Mucosa of descending colon (tissue), 3 donors: ENCODE measurements at regions not wholly inside any gene's neighbourhood (a gene's known extent, or its start where the extent isn't known, plus 50 kb on each side); places are given as distances from the start of the nearest gene placed in this dataset.

Experiments
- ATAC-seq: fragments of 200-7000 bp; cut with Tn5 transposase; one replicate; pipeline ENCODE4 v1.9.1; 2020; ENCODE audit warnings: mild to moderate bottlenecking, moderate library complexity
- DNase-seq, 3 donors: peaks; one replicate each; pipeline ENCODE4 v3.0.0-alpha.2; 2020
- H3K36me3 ChIP-seq: fragments of 200-600 bp; one replicate; pipeline ENCODE4 v1.8.0; 2021; ENCODE audit warnings: low read depth, mild to moderate bottlenecking
- H3K4me1 ChIP-seq: fragments of 200-600 bp; one replicate; pipeline ENCODE4 v1.8.0; 2021; ENCODE audit warnings: low read depth, mild to moderate bottlenecking
- H3K4me3 ChIP-seq: fragments of 200-600 bp; one replicate; pipeline ENCODE4 v1.8.0; 2021; ENCODE audit warnings: mild to moderate bottlenecking
- H3K9me3 ChIP-seq: fragments of 200-600 bp; one replicate; pipeline ENCODE4 v1.8.0; 2021; ENCODE audit warnings: mild to moderate bottlenecking
- CTCF ChIP-seq: fragments of 200-600 bp; IDR thresholded peaks from one replicate; pipeline ENCODE4 v1.8.0; 2022; ENCODE audit warnings: antibody characterized with exemption, mild to moderate bottlenecking
- intact Hi-C, 2 donors: fragments of 100-400 bp; cut with DNase I in 1 of 2; cut with micrococcal nuclease in 1 of 2; formaldehyde crosslinking; loops; one replicate each; pipeline versions ENCODE4 v1.11.0 to v1.11.1; 2022; cut with DNase I, micrococcal nuclease
- donor health status: DM: no; HTN: no; CAD: no; lungs with moderate emphysema.
- donor health status: DM: no; HTN: no; CAD: no.
- donor health status: DM: no; HTN: yes; CAD: no.

GRCh38 chr11:25983280-25983679, 348.6 kb upstream of the ANO3 start:
- TF ChIP-seq CTCF = no peak
- DNase-seq (no peak), ATAC-seq (no peak)
- Histone ChIP-seq H3K9me3 (no peaks in the 10 kb centered on the region), H3K36me3 (no peaks in the 10 kb centered on the region), H3K4me1 (no peaks in the 10 kb centered on the region), H3K4me3 (no peak overlapping the region)
- intact Hi-C loops = loop anchor here in 1 of 2 donors (10.0 kb wide), 1 partner anchor 292 kb away; no protein-coding TSS in a partner anchor

- TF ChIP-seq CTCF = no peak
- ATAC-seq = no peak
- intact Hi-C loops = loop anchor here in 1 of 2 donors (10.0 kb wide), 1 partner anchor 287 kb away; no protein-coding TSS in a partner anchor
- Histone ChIP-seq H3K36me3 (no peaks in the 10 kb centered on the region), H3K9me3 (no peaks in the 10 kb centered on the region), H3K4me3 (no peak overlapping the region), H3K4me1 (no peaks in the 10 kb centered on the region)
- DNase-seq = no peak
Measured at GRCh38 chr11:25988178-25988577, 343.8 kb upstream of the ANO3 start.

GRCh38 chr11:25990406-25990805, 341.5 kb upstream of the ANO3 start:
- Histone ChIP-seq H3K4me3 (no peak overlapping the region), H3K36me3 (no peaks in the 10 kb centered on the region), H3K9me3 (no peaks in the 10 kb centered on the region), H3K4me1 (no peaks in the 10 kb centered on the region)
- intact Hi-C loops = no loop called here
- TF ChIP-seq CTCF = no peak
- DNase-seq (no peak), ATAC-seq (no peak)

DNA sequence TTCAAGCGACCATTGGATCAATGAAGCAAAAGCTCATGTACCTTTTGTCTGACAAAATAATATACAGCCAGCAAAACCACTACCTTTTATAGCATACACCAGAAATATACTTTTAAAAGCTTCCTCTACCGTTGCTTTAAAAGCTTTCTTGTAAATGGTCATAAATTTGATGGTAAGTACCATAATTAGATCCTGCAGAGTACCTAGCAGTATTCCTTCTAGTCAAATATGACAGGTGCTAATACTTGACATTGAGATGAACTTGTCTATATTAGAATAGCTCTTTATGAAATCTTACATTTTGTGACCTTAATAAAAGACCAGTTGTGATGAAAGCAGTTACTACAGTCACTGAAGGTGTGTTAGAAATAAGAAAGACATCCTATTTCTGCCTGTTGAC, 340.5 kb upstream of the ANO3 start:
- no peak for TF ChIP-seq CTCF
- ATAC-seq = no peak
- no peak overlapping the region for H3K4me3 ChIP-seq
- DNase-seq = no peak
- intact Hi-C loops = no loop called here
- H3K4me1 ChIP-seq = no peaks in the 10 kb centered on the region
- no peaks in the 10 kb centered on the region for H3K36me3 ChIP-seq
- no peaks in the 10 kb centered on the region for H3K9me3 ChIP-seq

- TF ChIP-seq CTCF = no peak
- no peak for DNase-seq
- no peaks in the 10 kb centered on the region for H3K9me3 ChIP-seq
- H3K4me3 ChIP-seq = no peak overlapping the region
- ATAC-seq = no peak
- no peaks in the 10 kb centered on the region for H3K36me3 ChIP-seq
- no peaks in the 10 kb centered on the region for H3K4me1 ChIP-seq
- intact Hi-C loops = no loop called here
Measured at GRCh38 chr11:25992294-25992693, 339.6 kb upstream of the ANO3 start.

DNA sequence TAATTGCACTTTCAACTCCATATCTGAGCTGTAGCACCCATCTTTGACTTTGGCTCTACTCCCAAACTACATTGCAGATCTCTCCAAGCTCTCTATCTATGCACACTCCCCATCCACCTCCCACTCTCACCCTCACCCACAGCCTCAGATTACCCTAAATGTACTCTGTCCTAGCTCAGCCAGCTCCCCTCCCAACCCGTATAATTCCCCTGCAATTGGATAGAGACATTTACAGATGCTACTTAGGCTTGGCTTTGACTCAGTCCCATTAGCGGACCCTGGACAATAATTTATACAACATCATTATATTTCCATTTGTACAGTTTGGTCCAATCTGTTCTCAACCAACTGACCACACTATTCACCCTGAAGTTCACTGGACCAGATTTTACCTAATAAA, 338.9 kb upstream of the ANO3 start:
- Histone ChIP-seq H3K4me1 (no peaks in the 10 kb centered on the region), H3K4me3 (no peak overlapping the region), H3K9me3 (no peaks in the 10 kb centered on the region), H3K36me3 (no peaks in the 10 kb centered on the region)
- no peak for TF ChIP-seq CTCF
- DNase-seq (no peak), ATAC-seq (no peak)
- intact Hi-C loops = no loop called here
